Mammary epithelial cell (primary cell): ENCODE measurements at regions not wholly inside any gene's neighbourhood (a gene's known extent, or its start where the extent isn't known, plus 50 kb on each side); places are given as distances from the start of the nearest gene placed in this dataset.

ENCODE experiments used
- CTCF ChIP-seq, 2 donors: IDR thresholded peaks in 1 of 2; conservative IDR thresholded peaks in 1 of 2; 2 replicates each; pipeline ENCODE4 v1.5.1; 2011 to 2012; ENCODE audit warnings: inconsistent platforms in 2 of 2, low read length in 2 of 2, mild to moderate bottlenecking in 2 of 2, control low read depth in 1 of 2, low read depth in 1 of 2; ENCODE audit not compliant: insufficient read depth in 1 of 2; ENCODE audit errors: extremely low read depth in 1 of 2
- EZH2 ChIP-seq: IDR thresholded peaks from 2 replicates; pipeline ENCODE4 v1.6.1; 2012; ENCODE audit warnings: low read length, inconsistent platforms, borderline replicate concordance

GRCh38 chr9:135408476-135409254, 70.9 kb upstream of the PPP1R26 start:
- TF ChIP-seq CTCF (conservative IDR thresholded peaks at IDR 0.05 in 1 of 2, IDR thresholded peaks at IDR 0.05 in 1 of 2; ENCODE audit: extremely low read depth in 1 of 2, insufficient read depth in 1 of 2, low read depth in 1 of 2, low read length in 2 of 2) (no peak), EZH2 (no peak)
